HG03520 (cell line): ENCODE measurements at regions not wholly inside any gene's neighbourhood (a gene's known extent, or its start where the extent isn't known, plus 50 kb on each side); places are given as distances from the start of the nearest gene placed in this dataset.
"Not testable (repeated sequence)": the region's sequence is repeated elsewhere in the genome, so short reads cannot be mapped to it uniquely, and the experiment has no call there.

ENCODE experiments used
- ATAC-seq: cut with Tn5 transposase; IDR thresholded peaks from one replicate; pipeline ENCODE4 v1.9.1; 2021; ENCODE audit warnings: mild to moderate bottlenecking, moderate library complexity; ENCODE audit not compliant: unreplicated experiment

- no peak for ATAC-seq
These were observed 268.5 kb upstream of the EXOC2 start for GRCh38 chr6:961407-961960.

- ATAC-seq, result no peak
These were observed 267.4 kb upstream of the EXOC2 start for GRCh38 chr6:960356-960755.

GRCh38 chr6:958488-958887 lies 265.5 kb upstream of the EXOC2 start:
- no peak for ATAC-seq

- no peak for ATAC-seq
These were observed 258.7 kb upstream of the EXOC2 start for GRCh38 chr6:951399-952181.

GRCh38 chr6:947235-947934 lies 254.4 kb upstream of the EXOC2 start:
- no peak for ATAC-seq

- no peak for ATAC-seq
These were observed 253.6 kb upstream of the EXOC2 start for GRCh38 chr6:946546-946945.

- no peak for ATAC-seq
These were observed 246.8 kb upstream of the EXOC2 start for GRCh38 chr6:939526-940252.

- ATAC-seq, result no peak
These were observed 246.0 kb upstream of the EXOC2 start for GRCh38 chr6:938916-939315.

- ATAC-seq, result no peak
These were observed 245.4 kb upstream of the EXOC2 start for GRCh38 chr6:938271-938905.

- ATAC-seq, result no peak
These were observed 242.6 kb upstream of the EXOC2 start for GRCh38 chr6:935582-935981.

- ATAC-seq, result no peak
These were observed 241.7 kb upstream of the EXOC2 start for GRCh38 chr6:934686-935085.

- not testable (repeated sequence) for ATAC-seq
These were observed 239.0 kb upstream of the EXOC2 start for GRCh38 chr6:931919-932318.

- ATAC-seq, result no peak
These were observed 234.2 kb upstream of the EXOC2 start for GRCh38 chr6:927157-927556.

GRCh38 chr6:925656-926213 lies 232.8 kb upstream of the EXOC2 start:
- no peak for ATAC-seq

- ATAC-seq, result no peak
These were observed 231.7 kb upstream of the EXOC2 start for GRCh38 chr6:924661-925060.

- ATAC-seq, result no peak
These were observed 228.5 kb upstream of the EXOC2 start for GRCh38 chr6:921400-921799.

GRCh38 chr6:920512-920911 lies 227.6 kb upstream of the EXOC2 start:
- no peak for ATAC-seq

GRCh38 chr6:919500-919899 lies 226.6 kb upstream of the EXOC2 start:
- no peak for ATAC-seq

GRCh38 chr6:917939-918338 lies 225.0 kb upstream of the EXOC2 start:
- ATAC-seq, result no peak

- no peak for ATAC-seq
These were observed 224.4 kb upstream of the EXOC2 start for GRCh38 chr6:917296-917695.

- no peak for ATAC-seq
These were observed 223.2 kb upstream of the EXOC2 start for GRCh38 chr6:916131-916530.
